GM18873 (cell line): ENCODE measurements at regions not wholly inside any gene's neighbourhood (a gene's known extent, or its start where the extent isn't known, plus 50 kb on each side); places are given as distances from the start of the nearest gene placed in this dataset.
"Not testable (repeated sequence)": the region's sequence is repeated elsewhere in the genome, so short reads cannot be mapped to it uniquely, and the experiment has no call there.

Experiments
- ATAC-seq: cut with Tn5 transposase; IDR thresholded peaks from one replicate; pipeline ENCODE4 v1.9.1; 2021; ENCODE audit warnings: mild to moderate bottlenecking, moderate library complexity, moderate number of reproducible peaks; ENCODE audit not compliant: unreplicated experiment, low FRiP score

DNA sequence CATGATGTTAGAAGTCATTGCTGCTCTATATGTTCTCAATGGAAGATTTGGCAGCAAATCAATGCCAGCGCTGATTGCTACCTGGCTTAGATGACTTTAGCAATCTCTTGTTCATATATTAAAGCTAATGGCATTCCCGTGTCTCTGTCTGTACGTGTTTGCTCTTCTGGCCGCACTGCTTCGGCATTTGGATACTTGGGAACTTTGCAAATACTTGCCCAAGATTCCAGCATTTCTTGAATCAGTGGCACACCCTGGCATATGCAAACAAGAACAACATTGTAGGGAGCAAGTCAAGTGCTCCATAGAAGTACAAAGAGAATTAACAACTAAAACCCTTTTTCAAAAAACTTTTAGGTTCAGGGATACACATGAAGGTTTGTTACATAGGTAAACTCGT is 128.9 kb upstream of the TMEM164 start:
- no peak for ATAC-seq

GRCh38 chrX:109874548-109874947 is 128.4 kb upstream of the TMEM164 start:
- ATAC-seq = no peak

- no peak for ATAC-seq
Measured at GRCh38 chrX:109875831-109876230, 127.1 kb upstream of the TMEM164 start.

GRCh38 chrX:109878236-109878635 is 124.7 kb upstream of the TMEM164 start:
- ATAC-seq = no peak

DNA sequence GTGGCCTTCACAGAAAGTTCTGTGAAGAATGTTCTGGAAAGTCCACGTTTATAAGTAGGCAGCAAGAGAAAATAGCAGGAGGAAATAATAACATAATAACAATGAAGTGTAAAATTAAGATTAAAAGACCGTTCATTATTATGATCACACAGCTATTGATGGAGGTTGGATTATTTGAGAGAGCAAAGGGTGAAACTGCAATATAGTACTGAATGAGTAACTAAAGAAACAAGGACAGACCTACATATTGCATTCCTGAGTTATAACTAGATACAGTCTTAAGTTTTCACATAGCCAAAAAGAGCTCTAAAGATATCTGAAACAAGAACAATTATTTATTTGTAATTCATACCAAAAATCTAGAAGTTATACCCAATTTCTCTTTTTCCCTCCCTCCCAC is 122.9 kb upstream of the TMEM164 start:
- ATAC-seq = no peak

GRCh38 chrX:109880629-109881028 is 122.3 kb upstream of the TMEM164 start:
- ATAC-seq = peak; percentile 80

DNA sequence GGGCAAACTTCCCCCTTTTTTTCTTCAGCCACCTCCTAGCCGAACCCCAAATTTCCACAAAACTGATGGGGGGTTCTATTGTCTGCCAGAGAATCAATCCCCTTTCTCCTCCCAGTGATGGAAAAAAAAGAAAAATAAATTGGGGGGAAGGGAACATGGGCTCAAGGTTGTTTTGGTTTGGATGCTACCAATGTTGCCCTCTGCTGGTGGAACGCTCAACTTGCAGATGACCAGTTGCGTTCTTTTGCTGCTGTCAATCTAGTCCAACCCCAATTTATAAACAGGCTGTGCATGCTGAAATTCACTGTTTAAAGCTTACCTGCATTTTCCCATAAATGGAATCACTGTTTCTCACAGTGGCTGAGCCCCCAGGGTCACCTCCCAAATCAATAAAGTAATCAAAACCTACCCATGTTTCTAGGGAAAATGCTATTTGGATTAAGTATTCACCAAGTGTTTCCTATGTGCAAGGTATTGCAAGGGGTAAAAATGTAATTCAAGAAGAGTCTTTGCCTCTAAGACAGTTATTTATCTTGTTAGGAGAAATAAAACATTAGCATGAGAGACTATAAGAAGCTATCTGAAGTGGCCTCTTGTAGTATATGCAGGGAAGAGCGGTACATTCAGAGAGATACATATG is 116.7 kb upstream of the TMEM164 start:
- no peak for ATAC-seq

GRCh38 chrX:109889289-109890006 is 113.5 kb upstream of the TMEM164 start:
- ATAC-seq = no peak

- ATAC-seq = no peak
Measured at GRCh38 chrX:109890300-109890699, 112.6 kb upstream of the TMEM164 start.

- no peak for ATAC-seq
Measured at GRCh38 chrX:109890910-109891502, 111.9 kb upstream of the TMEM164 start.

GRCh38 chrX:109896024-109896423 is 106.9 kb upstream of the TMEM164 start:
- ATAC-seq = not testable (repeated sequence)

GRCh38 chrX:109902665-109903064 is 100.2 kb upstream of the TMEM164 start:
- ATAC-seq = no peak

DNA sequence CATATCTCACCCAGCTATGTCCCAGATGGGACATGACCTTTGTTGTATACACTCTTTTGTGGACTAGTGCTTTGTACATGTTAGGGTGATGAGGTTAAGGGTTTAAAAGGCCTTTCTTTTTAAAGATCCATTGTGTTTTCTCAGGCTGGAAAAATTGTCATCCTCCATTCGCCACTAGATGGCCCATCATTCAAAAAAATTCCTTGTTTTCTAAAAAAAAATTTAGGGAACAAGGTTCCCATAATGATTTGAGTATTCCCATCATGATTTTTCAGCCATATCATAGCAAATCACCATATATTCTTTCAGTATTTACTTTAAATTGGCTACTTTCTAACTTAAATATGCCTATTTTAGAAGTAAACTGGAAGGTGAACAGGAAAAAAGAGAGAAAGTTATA is 91.9 kb upstream of the TMEM164 start:
- ATAC-seq = no peak

DNA sequence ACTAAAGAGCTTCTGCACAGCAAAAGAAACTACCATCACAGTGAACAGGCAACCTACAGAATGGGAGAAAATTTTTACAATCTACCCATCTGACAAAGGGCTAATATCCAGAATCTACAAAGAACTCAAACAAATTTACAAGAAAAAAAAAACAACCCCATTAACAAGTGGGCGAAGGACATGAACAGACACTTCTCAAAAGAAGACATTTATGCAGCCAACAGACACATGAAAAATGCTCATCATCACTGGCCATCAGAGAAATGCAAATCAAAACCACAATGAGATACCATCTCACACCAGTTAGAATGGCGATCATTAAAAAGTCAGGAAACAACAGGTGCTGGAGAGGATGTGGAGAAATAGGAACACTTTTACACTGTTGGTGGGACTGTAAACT is 89.9 kb upstream of the TMEM164 start:
- ATAC-seq = not testable (repeated sequence)

DNA sequence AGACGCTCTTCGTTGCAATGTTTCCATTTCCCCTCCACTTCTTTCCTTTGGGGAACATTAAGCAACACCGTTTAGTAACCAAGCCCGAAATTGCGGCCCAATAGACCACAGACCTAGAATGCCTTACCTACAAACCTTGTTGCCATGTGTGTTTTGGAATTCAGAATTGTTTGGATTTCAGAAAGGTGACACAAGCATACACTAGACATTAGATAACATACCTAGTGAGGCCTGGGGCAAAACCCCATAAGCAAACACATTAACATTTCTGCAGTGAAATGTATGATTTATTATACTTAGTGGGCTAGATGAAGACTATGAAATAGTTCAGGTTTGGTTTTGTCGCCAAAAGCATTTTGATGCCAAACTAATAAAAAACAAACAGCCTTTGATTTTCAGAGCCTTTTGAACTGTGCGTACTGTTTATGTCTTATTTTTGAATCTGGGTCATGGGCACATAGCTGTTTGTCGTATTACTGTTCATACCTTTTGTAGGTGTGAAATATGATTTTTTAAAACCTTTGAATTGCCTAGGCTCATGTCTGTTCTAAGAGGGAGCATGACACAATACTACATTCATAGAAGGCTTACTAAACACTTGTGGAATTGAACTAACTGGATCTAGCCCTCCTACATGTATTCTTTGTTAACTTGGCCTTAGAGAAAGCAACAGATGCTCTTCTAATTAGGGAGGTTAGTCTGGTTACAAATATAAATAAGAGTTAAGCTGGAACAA is 88.6 kb upstream of the TMEM164 start:
- no peak for ATAC-seq

DNA sequence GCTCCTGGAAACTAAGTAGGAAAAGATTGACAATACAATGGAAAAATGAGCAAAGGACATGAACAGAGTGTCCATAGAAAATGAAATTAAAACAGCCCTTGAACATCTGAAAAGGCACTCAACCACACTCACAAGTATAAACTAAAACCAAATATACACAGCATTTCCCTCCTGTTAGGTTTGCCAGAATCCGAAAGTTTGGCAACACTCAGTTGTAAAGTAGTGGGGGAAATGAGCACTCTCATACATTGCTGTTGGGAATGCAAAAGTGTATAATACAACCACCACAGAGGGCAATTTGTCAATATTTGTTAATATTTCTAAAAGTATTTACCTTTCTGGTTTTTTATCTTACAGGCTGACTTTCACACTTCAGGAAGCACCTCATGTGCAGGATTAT is 84.2 kb upstream of the TMEM164 start:
- no peak for ATAC-seq

DNA sequence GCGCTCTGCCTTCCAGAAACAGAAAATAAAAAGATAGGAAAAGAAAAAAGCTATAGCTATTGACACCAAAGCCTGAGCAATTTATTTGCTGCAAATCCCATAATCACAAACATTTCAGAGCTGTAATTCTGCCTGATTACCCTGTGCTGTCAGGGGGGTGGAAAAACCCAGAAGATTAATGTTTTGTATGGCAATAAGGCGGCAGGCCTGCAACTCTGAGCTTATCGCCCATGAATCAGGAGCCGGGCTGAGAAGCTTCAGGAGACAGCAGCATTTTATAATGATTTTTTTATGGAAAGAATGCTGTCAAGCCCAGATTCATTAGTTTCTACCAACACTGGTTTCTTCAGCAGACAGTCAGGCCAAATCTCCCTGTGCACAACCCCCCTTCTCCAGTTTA is 82.6 kb upstream of the TMEM164 start:
- ATAC-seq = no peak

DNA sequence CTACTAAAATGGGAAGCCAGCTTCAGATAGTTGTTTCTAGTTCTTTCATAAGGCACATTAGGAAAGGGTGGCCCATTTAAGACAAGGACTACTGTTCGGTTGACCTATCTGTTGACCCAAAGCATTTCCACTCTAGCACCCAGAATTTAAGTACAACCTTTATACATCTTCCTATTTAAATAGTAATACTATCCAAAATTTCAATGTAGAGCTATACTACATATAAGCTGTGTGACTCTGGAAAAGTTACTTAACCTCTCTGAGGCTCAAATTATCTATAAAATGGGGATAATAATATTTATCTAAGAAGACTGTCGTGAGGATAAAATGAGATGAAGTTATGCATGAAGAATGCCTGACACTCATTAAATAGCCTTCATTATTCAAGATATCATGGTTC is 82.0 kb upstream of the TMEM164 start:
- ATAC-seq = no peak

DNA sequence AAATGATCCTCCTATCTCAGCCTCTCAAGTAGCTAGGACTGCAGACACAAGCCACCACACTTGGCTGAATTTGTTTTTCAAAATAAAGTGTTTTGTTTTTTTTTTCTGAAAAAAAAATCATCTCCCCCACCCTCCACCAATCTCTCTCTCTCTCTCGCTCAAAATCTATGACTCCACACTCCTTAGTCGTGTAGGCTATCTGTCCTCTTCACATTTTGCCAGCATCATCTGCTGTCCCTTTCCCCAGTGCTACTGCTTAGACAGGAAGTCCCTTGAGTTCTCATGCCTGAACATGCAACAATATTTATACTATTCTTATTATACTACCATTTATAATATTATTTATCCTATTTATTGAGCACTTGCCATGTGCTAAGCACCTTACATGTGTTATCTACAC is 80.7 kb upstream of the TMEM164 start:
- ATAC-seq = no peak

GRCh38 chrX:109925003-109925402 is 77.9 kb upstream of the TMEM164 start:
- ATAC-seq = not testable (repeated sequence)

DNA sequence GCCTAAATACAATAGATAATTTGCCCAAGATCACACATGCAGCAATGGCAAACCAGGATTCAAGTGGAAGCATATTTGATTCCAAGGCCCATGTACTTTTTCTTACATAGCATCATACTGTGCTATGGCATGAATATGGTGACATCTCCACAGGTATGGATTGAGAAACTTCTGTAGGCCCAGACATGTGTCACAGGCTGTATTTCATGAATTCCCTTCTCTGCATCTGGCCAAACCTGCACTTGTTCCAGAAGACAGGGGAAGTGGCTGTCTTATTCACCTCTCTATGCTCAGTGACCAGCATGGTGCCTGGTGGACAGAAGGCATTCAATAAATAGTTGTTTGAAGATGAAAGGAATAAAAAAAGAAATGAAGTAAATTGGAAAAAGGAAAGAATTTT is 77.3 kb upstream of the TMEM164 start:
- no peak for ATAC-seq
